Amniotic epithelial cell (primary cell): ENCODE measurements at regions not wholly inside any gene's neighbourhood (a gene's known extent, or its start where the extent isn't known, plus 50 kb on each side); places are given as distances from the start of the nearest gene placed in this dataset.

Source experiments
- DNase-seq: peaks from one replicate; pipeline ENCODE4 v3.0.0-alpha.2; 2010; ENCODE audit warnings: low read depth

DNA sequence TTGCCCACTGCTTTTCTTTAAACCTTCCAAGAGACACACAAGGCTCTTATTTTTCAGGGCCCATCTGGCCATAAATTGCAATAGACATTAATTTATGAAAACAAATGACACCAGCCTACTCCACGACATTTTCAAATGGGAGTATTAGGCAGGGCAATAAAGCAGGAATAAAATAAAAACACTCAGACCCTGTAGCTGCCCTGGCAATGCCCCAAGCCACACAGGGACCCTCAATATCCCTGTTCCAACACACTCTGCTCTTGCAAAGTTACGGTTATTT, 550.8 kb upstream of the TNP1 start:
- no peak for DNase-seq

DNA sequence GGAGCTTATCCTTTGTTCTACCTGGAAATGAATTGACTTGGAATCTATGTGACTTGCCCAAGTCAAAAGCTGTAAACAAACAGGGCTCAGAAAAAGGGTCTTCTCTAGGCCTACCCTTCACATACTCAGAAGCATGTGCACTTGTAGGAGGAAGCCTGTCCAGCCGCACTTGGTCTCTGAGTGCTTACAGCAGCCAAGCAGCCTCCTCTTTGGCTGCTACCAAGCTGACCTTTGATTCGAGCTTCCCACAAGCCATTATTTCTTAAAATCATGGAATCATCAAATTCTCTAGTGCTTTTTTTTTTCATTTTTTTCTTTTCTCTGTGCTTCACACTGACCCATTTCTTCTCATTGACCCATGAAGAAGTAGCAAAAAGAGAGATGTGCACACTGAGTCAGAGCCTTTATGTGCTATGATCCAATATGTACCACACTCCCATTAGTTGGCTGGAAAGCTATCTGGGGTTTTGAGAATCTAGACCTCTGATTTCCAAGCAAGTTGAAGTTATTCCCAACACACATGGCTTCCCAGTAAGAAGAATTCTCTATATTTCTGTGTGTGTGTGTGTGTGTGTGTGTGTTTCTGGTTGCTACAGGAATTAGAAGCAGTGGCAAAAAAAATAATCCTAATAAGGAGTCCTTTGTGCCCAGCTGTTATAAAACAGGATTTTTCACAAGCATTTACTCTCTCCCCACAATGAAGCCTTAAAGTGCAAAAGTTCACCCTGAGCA, 550.3 kb upstream of the TNP1 start:
- DNase-seq: no peak

DNA sequence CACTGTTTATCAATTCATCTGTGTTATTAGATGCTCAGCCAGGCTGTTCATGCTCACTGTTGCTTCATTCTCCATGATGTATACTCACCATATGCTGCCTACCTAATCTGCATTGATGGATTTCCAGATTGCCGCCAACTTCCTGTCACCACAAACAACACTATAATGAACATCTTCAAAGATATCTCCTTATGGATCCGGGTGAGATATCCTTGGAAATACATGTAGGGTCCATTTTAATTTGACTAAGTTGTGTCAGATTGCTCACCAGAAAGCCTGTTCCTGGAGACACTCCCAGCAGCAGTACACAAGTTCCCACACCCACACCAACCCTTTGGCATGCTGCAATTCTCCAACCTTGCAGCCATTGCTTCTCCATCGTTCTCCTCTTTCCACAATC, 547.5 kb upstream of the TNP1 start:
- peak; percentile 66 for DNase-seq

GRCh38 chr2:217404236-217404760, 544.4 kb upstream of the TNP1 start:
- DNase-seq: no peak

DNA sequence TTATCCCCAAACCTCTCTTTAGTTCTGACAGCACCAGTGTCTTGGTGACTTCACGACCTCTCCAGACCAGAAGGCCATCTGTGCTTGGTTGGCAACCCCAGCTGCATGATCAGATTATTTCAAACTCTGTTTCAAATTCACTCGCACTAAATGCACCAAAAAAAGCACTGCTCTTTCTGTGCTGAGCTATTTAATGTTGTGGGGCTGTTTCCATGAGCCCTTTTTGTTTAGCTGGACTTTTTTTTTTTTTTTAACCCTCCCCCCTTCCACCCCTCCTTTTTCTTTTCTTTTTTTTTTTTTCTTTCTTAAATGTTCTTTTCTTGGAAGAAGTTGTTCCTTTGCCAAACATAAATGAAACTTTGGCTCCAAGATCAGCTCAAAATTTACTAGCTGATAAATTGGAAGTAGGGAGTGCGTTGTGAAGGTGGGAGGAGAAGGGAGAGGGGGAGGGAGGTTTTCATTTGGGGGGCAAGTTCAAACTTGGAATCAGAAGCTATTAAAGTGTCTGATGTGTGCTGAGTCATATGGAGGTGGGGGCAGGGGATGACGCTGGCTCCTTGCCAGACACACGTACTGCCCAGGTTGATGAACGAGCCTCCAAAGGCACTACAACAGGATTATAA, 543.0 kb upstream of the TNP1 start:
- peak; percentile 53 for DNase-seq

DNA sequence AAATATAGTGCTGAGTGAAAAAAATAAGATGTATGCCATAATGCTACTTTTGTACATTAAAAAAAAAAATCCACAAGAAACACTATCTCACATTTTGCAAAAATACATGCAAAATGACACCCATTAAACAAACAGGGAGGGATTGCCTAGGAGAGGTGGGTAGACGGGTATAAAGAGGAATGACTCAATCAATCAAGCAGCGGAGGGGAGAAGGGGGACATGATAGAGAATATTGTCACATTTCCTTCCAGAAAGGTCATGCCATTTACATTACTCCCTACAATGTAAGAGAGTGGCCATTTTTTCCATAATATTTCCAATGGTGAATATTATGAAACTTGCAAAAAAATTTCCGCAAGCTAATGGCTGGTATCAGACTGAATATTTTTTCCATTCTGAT, 542.3 kb upstream of the TNP1 start:
- no peak for DNase-seq

DNA sequence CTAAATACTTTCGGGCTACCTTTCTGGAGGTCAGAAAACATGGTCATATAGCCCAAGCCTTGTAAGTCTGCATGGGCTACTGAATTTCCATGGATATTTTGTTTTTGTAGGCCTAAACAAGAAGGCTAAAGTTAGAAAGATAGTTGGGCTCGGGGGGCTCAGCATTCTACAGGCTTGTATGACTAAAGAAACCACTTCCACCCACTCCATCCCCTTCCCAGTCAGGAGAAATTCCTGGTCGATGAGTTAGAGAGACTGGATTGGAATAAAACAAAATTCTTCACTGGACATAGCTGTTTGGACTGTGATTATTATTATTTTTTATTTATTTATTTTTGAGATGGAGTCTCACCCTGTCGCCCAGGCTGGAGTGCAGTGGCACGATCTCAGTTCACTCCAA, 539.4 kb upstream of the TNP1 start:
- peak; percentile 42 for DNase-seq

GRCh38 chr2:217398860-217399259, 539.0 kb upstream of the TNP1 start:
- DNase-seq: no peak

DNA sequence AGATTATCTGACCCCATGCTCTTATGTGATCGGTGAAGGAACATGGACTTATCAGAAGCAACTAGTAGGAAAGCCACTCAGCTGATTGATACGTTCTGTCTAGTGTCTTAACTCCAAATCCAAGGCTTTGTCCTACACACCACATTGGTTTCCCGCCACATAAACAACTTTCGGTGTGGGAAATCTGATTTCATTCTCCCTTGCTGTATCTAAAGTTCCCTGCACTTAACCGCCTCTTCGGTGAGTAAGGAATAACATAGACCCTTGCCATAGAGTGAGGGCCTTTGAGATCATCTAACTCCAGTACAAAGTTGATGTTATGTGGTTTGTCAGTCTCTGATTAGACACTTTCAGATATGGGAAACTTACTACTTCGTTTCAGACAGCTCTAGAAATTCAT, 538.2 kb upstream of the TNP1 start:
- no peak for DNase-seq

- DNase-seq: no peak
Observed at GRCh38 chr2:217396586-217396985, 536.7 kb upstream of the TNP1 start.

- no peak for DNase-seq
Observed at GRCh38 chr2:217396165-217396564, 536.3 kb upstream of the TNP1 start.

- DNase-seq: peak; percentile 73
Observed at GRCh38 chr2:217394510-217395351, 534.9 kb upstream of the TNP1 start.

DNA sequence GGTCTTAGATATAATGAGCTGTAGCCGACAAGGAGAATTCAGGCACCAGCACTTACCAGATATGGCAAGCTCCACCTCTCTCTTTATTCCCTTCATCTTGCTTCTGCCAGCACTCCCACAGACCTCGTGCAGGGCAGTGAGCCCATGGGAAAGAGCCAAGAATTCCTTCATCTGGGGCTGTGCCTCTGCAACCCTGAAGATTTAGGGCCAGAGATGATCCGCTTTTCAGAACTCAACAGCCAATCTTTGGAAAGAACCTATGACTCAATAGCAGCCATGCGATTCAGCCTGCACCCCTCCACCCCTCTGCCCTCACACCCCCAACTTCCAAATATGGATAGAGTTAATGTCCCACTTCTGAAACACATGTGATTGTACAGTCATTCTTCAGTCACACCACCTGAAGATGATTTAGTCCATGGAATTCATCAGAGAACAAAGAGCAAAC, 533.7 kb upstream of the TNP1 start:
- peak; percentile 97 for DNase-seq

GRCh38 chr2:217392930-217393584, 533.2 kb upstream of the TNP1 start:
- no peak for DNase-seq

DNA sequence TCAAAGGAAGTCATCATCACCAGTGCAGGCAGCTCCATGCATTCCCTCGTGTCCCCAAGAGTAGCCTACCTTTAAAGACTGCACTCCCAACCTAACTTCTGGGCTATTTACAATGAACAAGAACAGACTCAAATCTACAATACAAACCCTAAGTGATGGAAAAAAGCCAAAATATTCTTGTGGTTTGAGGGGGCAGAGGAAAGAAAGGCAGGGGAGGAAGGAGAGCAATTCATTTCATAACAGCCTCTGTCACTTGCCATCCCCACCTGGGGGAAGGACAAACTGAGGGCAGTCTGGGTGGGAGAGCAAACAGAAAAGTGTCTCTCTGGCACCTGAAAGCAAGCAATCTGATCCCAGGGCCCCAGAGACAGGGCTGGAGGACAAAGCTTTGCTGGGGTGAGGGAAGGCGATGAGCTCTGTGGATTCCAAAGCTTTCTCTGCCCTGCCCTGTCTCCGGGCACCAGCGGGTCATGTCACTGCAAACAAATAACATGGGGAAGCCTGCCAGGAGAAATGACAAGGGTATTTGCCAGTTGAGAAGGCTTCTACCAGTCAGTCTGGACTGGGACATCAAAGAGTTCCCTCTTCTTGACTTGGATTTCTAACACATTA, 528.0 kb upstream of the TNP1 start:
- DNase-seq: peak; percentile 54

DNA sequence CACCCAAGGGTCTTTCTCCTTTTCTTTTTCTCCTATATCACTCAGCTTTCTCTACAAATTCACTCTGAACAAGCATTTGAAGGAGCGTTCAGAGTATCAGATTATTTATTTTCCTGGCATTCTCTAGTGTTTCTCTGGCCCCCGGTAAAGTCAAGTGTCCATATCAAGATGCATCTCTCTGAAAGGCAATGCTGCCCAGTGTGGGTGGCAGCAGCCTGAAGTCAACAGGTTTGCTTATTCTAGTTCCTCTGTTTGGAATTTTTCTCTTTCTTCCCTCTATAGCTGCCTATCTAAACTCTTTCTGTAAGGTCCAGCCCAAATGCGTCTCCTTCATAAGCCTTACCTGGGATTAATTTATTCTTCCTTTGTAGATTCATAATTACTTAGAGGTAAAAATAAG, 526.2 kb upstream of the TNP1 start:
- no peak for DNase-seq

- DNase-seq: peak; percentile 37
Observed at GRCh38 chr2:217383620-217384019, 523.8 kb upstream of the TNP1 start.

GRCh38 chr2:217382794-217383193, 522.9 kb upstream of the TNP1 start:
- peak; percentile 55 for DNase-seq

DNA sequence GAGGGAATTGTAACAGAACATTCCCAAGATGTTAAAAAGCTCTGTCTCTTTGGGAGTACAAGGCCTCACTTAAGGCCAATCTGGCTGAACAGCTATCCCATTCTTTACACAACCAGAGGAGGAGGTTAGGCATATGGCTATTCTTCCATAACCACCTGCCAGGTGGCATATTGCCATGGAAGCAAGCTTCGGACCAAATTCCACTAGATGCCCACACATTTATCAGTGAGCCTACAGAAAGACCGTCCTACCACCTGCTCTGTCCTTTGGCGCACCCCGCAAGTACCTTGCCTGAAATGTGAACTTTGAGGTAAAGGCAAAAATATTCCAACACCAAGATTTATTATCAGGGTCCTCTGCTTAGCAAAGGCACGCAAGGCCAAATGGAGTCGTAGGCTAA, 519.9 kb upstream of the TNP1 start:
- no peak for DNase-seq

GRCh38 chr2:217372794-217373193, 512.9 kb upstream of the TNP1 start:
- no peak for DNase-seq

GRCh38 chr2:217371781-217372213, 511.9 kb upstream of the TNP1 start:
- DNase-seq: no peak

- DNase-seq: peak; percentile 78
Observed at GRCh38 chr2:217370391-217370790, 510.5 kb upstream of the TNP1 start.
